ENCODE measurements at regions not wholly inside any gene's neighbourhood (a gene's known extent, or its start where the extent isn't known, plus 50 kb on each side); places are given as distances from the start of the nearest gene placed in this dataset.

- Histone ChIP-seq H3K9me3 (no peaks in the 10 kb centered on the region), H3K27me3 (no peaks in the 10 kb centered on the region), H3K4me1 (no peaks in the 10 kb centered on the region), H3K27ac (no peak overlapping the region), H3K36me3 (no peaks in the 10 kb centered on the region), H3K4me3 (no peak overlapping the region)
- DNase-seq (no peak), ATAC-seq (no peak)
- 90% methylated on average over 2 of the region's 2 CpGs for WGBS (ENCODE audit: insufficient coverage, low coverage, low lambda C conversion rate, missing lambda C conversion rate)
- TF ChIP-seq POLR2A (IDR thresholded peaks at IDR 0.05) (no peak), CTCF (IDR thresholded peaks at IDR 0.05) (no peak)
- intact Hi-C loops (cut with DNase I), result no loop called here
Measured at GRCh38 chr10:53412651-53413050, 640.1 kb upstream of the MBL2 start.

GRCh38 chr10:53406532-53406931, 633.9 kb upstream of the MBL2 start:
- intact Hi-C loops (cut with DNase I), result no loop called here
- no peaks in the 10 kb centered on the region for H3K27me3 ChIP-seq
- H3K36me3 ChIP-seq, result no peaks in the 10 kb centered on the region
- WGBS (ENCODE audit: insufficient coverage, low coverage, low lambda C conversion rate, missing lambda C conversion rate), result 70% methylated on average over 3 of the region's 3 CpGs
- H3K4me1 ChIP-seq, result peaks cover 0 to 4% (median 0%) of the 10 kb centered on the region in 4 donors
- no peaks in the 10 kb centered on the region for H3K9me3 ChIP-seq
- TF ChIP-seq CTCF (IDR thresholded peaks at IDR 0.05), result no peak
- no peak for TF ChIP-seq POLR2A (IDR thresholded peaks at IDR 0.05)
- H3K27ac ChIP-seq, result no peak overlapping the region
- DNase-seq (no peak), ATAC-seq (no peak)
- H3K4me3 ChIP-seq, result no peak overlapping the region

- 13% methylated on average over 4 of the region's 4 CpGs for WGBS (ENCODE audit: insufficient coverage, low coverage, low lambda C conversion rate, missing lambda C conversion rate)
- intact Hi-C loops (cut with DNase I), result no loop called here
- Histone ChIP-seq H3K4me3 (no peak overlapping the region), H3K36me3 (no peaks in the 10 kb centered on the region), H3K4me1 (peaks cover 0 to 4% (median 0%) of the 10 kb centered on the region in 4 donors), H3K27me3 (no peaks in the 10 kb centered on the region), H3K9me3 (no peaks in the 10 kb centered on the region), H3K27ac (peak overlapping the region in 1 of 3 donors; percentile 34)
- DNase-seq (peak; percentile 86 to 93 (median 90)), ATAC-seq (peak; percentile 97 to 99 (median 98))
- TF ChIP-seq CTCF (IDR thresholded peaks at IDR 0.05) (no peak), POLR2A (IDR thresholded peaks at IDR 0.05) (no peak)
Measured at GRCh38 chr10:53403688-53404087, 631.1 kb upstream of the MBL2 start.

GRCh38 chr10:53402594-53402993, 630.0 kb upstream of the MBL2 start:
- Histone ChIP-seq H3K27ac (no peak overlapping the region), H3K27me3 (no peaks in the 10 kb centered on the region), H3K4me3 (no peak overlapping the region), H3K9me3 (no peaks in the 10 kb centered on the region), H3K4me1 (peaks cover 0 to 4% (median 0%) of the 10 kb centered on the region in 4 donors), H3K36me3 (no peaks in the 10 kb centered on the region)
- intact Hi-C loops (cut with DNase I), result no loop called here
- DNase-seq (no peak), ATAC-seq (no peak)
- WGBS (ENCODE audit: insufficient coverage, low coverage, low lambda C conversion rate, missing lambda C conversion rate), result 88% methylated on average over 3 of the region's 3 CpGs
- TF ChIP-seq POLR2A (IDR thresholded peaks at IDR 0.05), result no peak
- TF ChIP-seq CTCF (IDR thresholded peaks at IDR 0.05), result no peak

GRCh38 chr10:53401536-53401935, 629.0 kb upstream of the MBL2 start:
- Histone ChIP-seq H3K27me3 (no peaks in the 10 kb centered on the region), H3K4me1 (peaks cover 0 to 4% (median 0%) of the 10 kb centered on the region in 4 donors), H3K4me3 (no peak overlapping the region), H3K36me3 (no peaks in the 10 kb centered on the region), H3K9me3 (no peaks in the 10 kb centered on the region), H3K27ac (no peak overlapping the region)
- intact Hi-C loops (cut with DNase I), result no loop called here
- TF ChIP-seq POLR2A (IDR thresholded peaks at IDR 0.05) (no peak), CTCF (IDR thresholded peaks at IDR 0.05) (no peak)
- DNase-seq (no peak), ATAC-seq (no peak)
